Upper lobe of left lung (tissue), 6 donors: ENCODE measurements at regions not wholly inside any gene's neighbourhood (a gene's known extent, or its start where the extent isn't known, plus 50 kb on each side); places are given as distances from the start of the nearest gene placed in this dataset.
A peak's percentile ranks its signal among the peaks of the same experiment; 100 is the strongest.
"Not testable (repeated sequence)": the region's sequence is repeated elsewhere in the genome, so short reads cannot be mapped to it uniquely, and the experiment has no call there.

ENCODE experiments used
- ATAC-seq, 2 donors: fragments of 200-7000 bp; cut with Tn5 transposase; one replicate each; pipeline ENCODE4 v1.9.1; 2022; ENCODE audit warnings: mild to moderate bottlenecking in 2 of 2, moderate library complexity in 2 of 2; ENCODE audit not compliant: low FRiP score in 2 of 2
- DNase-seq, 2 donors: peaks; one replicate each; pipeline ENCODE4 v3.0.0-alpha.2; 2019 to 2020
- H3K27ac ChIP-seq, 4 donors: fragments of 200-600 bp; sonication (generic); one replicate each; pipeline ENCODE4 v1.5.1; 2016 to 2019
- H3K27me3 ChIP-seq, 4 donors: fragments of 200-600 bp; sonication (generic); one replicate each; pipeline ENCODE4 v1.5.1; 2017 to 2019
- H3K36me3 ChIP-seq, 4 donors: fragments of 200-600 bp; sonication (generic); one replicate each; pipeline ENCODE4 v1.5.1; 2016 to 2019
- H3K4me1 ChIP-seq, 4 donors: fragments of 200-600 bp; sonication (generic); one replicate each; pipeline ENCODE4 v1.5.1; 2018 to 2019
- H3K4me3 ChIP-seq, 4 donors: fragments of 200-600 bp; sonication (generic); one replicate each; pipeline ENCODE4 v1.5.1; 2017 to 2019; ENCODE audit warnings: mild to moderate bottlenecking in 2 of 4, moderate library complexity in 1 of 4
- H3K9me3 ChIP-seq, 4 donors: fragments of 200-600 bp; sonication (generic); one replicate each; pipeline ENCODE4 v1.5.1; 2018 to 2019
- EP300 ChIP-seq, 4 donors: sonication (generic); formaldehyde crosslinking; IDR thresholded peaks; one replicate each; pipeline ENCODE4 v1.5.1; 2017; ENCODE audit warnings: antibody characterized with exemption in 4 of 4, control low read depth in 2 of 4
- POLR2A ChIP-seq, 4 donors: fragments of 450-650 bp; IDR thresholded peaks; one replicate each; pipeline ENCODE4 v1.5.1; 2016 to 2017; ENCODE audit warnings: antibody characterized with exemption in 4 of 4, mild to moderate bottlenecking in 2 of 4
- POLR2AphosphoS5 ChIP-seq, 2 donors: sonication (generic); formaldehyde crosslinking; IDR thresholded peaks; one replicate each; pipeline ENCODE4 v1.5.1; 2017; ENCODE audit warnings: antibody characterized with exemption in 2 of 2
- WGBS, 2 donors: methylation state at CpG; one replicate each; pipeline ENCODE4 v1.1.5; 2017 to 2018; 5-methylcytosine and 5-hydroxymethylcytosine counted together
- TF ChIP-seq, protein P1 (sequence below), 6 experiments: fragments of 450-650 bp in 4 of 6; fragments of 200-600 bp in 2 of 6; sonication (generic) in 2 of 6; IDR thresholded peaks; one replicate each; pipeline ENCODE4 v1.5.1; 2016 to 2019; ENCODE audit warnings: antibody characterized with exemption in 6 of 6
- donor health status: DM: no; HTN: no; CAD: no; lungs with moderate emphysema.
- donor health status: DM: no; HTN: yes; CAD: no; lungs with severe emphysema.

- no peaks in the 10 kb centered on the region for H3K36me3 ChIP-seq
- H3K9me3 ChIP-seq, result no peaks in the 10 kb centered on the region
- 78 to 79% methylated on average over 4 of the region's 4 CpGs for WGBS, 2 donors
- H3K27ac ChIP-seq, result no peak overlapping the region
- H3K4me1 ChIP-seq, result no peaks in the 10 kb centered on the region
- H3K4me3 ChIP-seq, result no peak overlapping the region
- no peaks in the 10 kb centered on the region for H3K27me3 ChIP-seq
- TF ChIP-seq POLR2AphosphoS5 (IDR thresholded peaks at IDR 0.05) (no peak), EP300 (IDR thresholded peaks at IDR 0.05) (no peak), POLR2A (IDR thresholded peaks at IDR 0.05) (no peak)
- TF ChIP-seq, protein P1, sequence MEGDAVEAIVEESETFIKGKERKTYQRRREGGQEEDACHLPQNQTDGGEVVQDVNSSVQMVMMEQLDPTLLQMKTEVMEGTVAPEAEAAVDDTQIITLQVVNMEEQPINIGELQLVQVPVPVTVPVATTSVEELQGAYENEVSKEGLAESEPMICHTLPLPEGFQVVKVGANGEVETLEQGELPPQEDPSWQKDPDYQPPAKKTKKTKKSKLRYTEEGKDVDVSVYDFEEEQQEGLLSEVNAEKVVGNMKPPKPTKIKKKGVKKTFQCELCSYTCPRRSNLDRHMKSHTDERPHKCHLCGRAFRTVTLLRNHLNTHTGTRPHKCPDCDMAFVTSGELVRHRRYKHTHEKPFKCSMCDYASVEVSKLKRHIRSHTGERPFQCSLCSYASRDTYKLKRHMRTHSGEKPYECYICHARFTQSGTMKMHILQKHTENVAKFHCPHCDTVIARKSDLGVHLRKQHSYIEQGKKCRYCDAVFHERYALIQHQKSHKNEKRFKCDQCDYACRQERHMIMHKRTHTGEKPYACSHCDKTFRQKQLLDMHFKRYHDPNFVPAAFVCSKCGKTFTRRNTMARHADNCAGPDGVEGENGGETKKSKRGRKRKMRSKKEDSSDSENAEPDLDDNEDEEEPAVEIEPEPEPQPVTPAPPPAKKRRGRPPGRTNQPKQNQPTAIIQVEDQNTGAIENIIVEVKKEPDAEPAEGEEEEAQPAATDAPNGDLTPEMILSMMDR (IDR thresholded peaks at IDR 0.05), result no peak
- no peak for DNase-seq
- no peak for ATAC-seq
Measured at GRCh38 chr5:68021916-68022315, 193.6 kb upstream of the PIK3R1 start.

DNA sequence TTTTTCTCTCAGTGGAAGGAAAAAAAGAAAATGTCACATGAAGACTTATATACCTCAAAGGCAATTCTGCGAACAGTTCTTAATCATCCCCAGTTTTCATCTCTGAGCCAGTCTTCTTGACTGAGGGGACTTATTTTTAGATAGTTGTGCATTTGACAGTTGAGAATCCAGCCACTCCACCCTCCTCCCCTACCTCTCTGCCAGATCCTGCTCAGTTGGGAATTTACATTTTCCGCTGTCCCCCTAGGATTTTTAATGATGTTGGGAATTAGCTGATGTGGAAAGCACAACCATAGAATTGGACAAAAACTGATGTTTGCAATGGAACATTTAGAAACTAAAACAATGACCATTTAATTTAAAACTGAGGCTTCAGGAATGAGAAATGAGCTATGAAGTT is 194.3 kb upstream of the PIK3R1 start:
- no peak for DNase-seq
- no peaks in the 10 kb centered on the region for H3K4me1 ChIP-seq
- WGBS, 2 donors, result 85 to 86% methylated on average over 2 of the region's 2 CpGs

GRCh38 chr5:68020461-68020969 is 195.0 kb upstream of the PIK3R1 start:
- not testable (repeated sequence) for H3K4me3 ChIP-seq, H3K4me1 ChIP-seq, H3K9me3 ChIP-seq, ATAC-seq, H3K27me3 ChIP-seq, H3K36me3 ChIP-seq, H3K27ac ChIP-seq
- DNase-seq, result peak in 1 of 2 donors; percentile 63
- WGBS, 2 donors, result 90 to 93% methylated on average over 26 to 30 of the region's 41 CpGs

More for the DNA sequence above, 194.3 kb upstream of the PIK3R1 start:
- no peaks in the 10 kb centered on the region for H3K36me3 ChIP-seq
- TF ChIP-seq, protein P1 (IDR thresholded peaks at IDR 0.05), result no peak
- TF ChIP-seq POLR2A (IDR thresholded peaks at IDR 0.05) (no peak), POLR2AphosphoS5 (IDR thresholded peaks at IDR 0.05) (no peak), EP300 (IDR thresholded peaks at IDR 0.05) (no peak)
- H3K27me3 ChIP-seq, result no peaks in the 10 kb centered on the region
- ATAC-seq, result no peak
- no peak overlapping the region for H3K27ac ChIP-seq
- no peak overlapping the region for H3K4me3 ChIP-seq
- no peaks in the 10 kb centered on the region for H3K9me3 ChIP-seq

DNA sequence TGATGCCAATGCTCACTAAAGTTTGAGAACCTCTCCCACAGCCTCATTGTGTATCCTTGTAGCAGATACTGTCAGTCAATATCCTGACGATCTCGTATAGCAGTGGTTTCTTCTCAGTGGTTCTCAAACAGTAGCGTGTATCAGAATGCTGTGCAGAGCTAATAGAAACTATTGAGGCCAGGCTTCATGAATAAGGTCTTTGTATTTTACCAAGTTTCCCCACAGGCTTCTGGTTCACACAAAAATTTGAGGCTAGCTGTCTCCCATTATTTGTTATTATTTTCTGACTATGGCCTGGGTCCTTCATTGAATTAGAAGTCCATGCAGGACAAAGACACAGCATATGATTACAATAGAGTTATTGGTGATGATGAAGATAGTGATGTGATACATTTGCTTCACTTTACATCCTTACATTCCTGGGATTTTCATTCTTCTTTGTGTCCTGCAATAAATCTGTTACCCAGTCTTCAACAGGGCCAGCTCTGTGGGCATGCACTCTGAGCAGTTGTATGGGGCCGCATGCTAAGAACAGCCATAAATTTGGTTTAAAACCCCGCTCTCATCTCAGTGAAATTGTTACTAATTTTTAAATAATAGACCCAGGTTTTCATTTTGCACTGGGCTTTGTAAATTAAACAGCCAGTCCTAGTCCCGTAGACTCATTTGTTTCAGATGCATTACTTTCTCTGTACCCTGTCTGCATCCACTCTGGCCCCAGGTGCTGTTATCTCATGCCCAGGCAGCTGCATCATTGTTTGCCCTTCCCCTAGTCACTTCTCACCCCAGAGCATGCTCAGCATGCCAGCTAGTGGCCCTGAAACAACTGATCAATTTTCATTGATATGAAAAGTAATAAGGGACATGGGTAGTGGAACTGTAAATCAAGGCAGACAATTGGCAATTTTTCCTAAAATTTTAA is 199.9 kb upstream of the PIK3R1 start:
- ATAC-seq (no peak), DNase-seq (no peak)
- Histone ChIP-seq H3K9me3 (no peaks in the 10 kb centered on the region), H3K27me3 (no peaks in the 10 kb centered on the region), H3K4me1 (no peaks in the 10 kb centered on the region), H3K36me3 (no peaks in the 10 kb centered on the region), H3K4me3 (no peak overlapping the region), H3K27ac (no peak overlapping the region)
- no peak for TF ChIP-seq EP300 (IDR thresholded peaks at IDR 0.05)
- TF ChIP-seq POLR2A (IDR thresholded peaks at IDR 0.05), result no peak
- no peak for TF ChIP-seq POLR2AphosphoS5 (IDR thresholded peaks at IDR 0.05)
- TF ChIP-seq, protein P1 (IDR thresholded peaks at IDR 0.05), result no peak
- WGBS, 2 donors, result 76 to 85% methylated on average over 6 of the region's 6 CpGs

DNA sequence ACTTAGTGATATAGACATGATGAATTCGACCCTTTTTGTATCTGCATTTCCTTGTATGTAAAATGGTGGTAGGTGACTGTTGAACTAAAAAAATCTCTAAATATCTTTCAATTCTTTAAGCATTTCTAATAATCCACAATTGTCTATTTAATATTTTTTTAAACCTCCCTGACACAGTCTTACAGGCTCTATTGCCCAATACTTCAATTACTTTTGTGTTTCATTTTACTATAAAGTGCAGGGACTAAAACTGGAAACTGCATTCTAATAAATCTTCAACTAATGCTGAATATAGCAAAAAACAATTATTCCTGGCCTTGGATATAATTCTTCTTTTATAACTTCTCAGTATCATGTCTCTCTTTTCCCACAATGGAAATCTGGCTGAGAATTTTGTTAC is 202.7 kb upstream of the PIK3R1 start:
- DNase-seq, result no peak
- no peak for ATAC-seq
- H3K36me3 ChIP-seq, result no peaks in the 10 kb centered on the region
- TF ChIP-seq EP300 (IDR thresholded peaks at IDR 0.05) (no peak), POLR2AphosphoS5 (IDR thresholded peaks at IDR 0.05) (no peak)
- H3K27ac ChIP-seq, result no peak overlapping the region
- H3K4me1 ChIP-seq, result no peaks in the 10 kb centered on the region
- H3K4me3 ChIP-seq, result no peak overlapping the region
- 84 to 86% methylated on average over 1 of the region's 1 CpG for WGBS, 2 donors
- no peaks in the 10 kb centered on the region for H3K9me3 ChIP-seq
- no peaks in the 10 kb centered on the region for H3K27me3 ChIP-seq
